ENCODE measurements at regions not wholly inside any gene's neighbourhood (a gene's known extent, or its start where the extent isn't known, plus 50 kb on each side); places are given as distances from the start of the nearest gene placed in this dataset.

GRCh38 chr9:87084407-87084806 is 137.1 kb upstream of the GAS1 start:
- TF ChIP-seq CTCF (conservative IDR thresholded peaks at IDR 0.05): no peak
- TF ChIP-seq EZH2 (IDR thresholded peaks at IDR 0.05; ENCODE audit: low read depth): no peak
